KMS-11 (cell line): ENCODE measurements at regions not wholly inside any gene's neighbourhood (a gene's known extent, or its start where the extent isn't known, plus 50 kb on each side); places are given as distances from the start of the nearest gene placed in this dataset.

ENCODE experiments used
- H2AFZ ChIP-seq: fragments of 200-600 bp; sonication (generic); 2 replicates; pipeline ENCODE4 v1.6.1; 2016; ENCODE audit warnings: antibody characterized with exemption, mixed run types, low read depth
- H3K27ac ChIP-seq: fragments of 200-600 bp; sonication (generic); 2 replicates; pipeline ENCODE4 v1.6.1; 2016; ENCODE audit warnings: mild to moderate bottlenecking, mixed run types
- H3K27me3 ChIP-seq: fragments of 200-600 bp; sonication (generic); 2 replicates; pipeline ENCODE4 v1.6.1; 2017; ENCODE audit warnings: mild to moderate bottlenecking, low read depth, mixed run types, moderate library complexity; ENCODE audit not compliant: insufficient read depth
- H3K36me3 ChIP-seq: fragments of 200-600 bp; sonication (generic); 2 replicates; pipeline ENCODE4 v1.6.1; 2017; ENCODE audit warnings: mild to moderate bottlenecking, mixed run types; ENCODE audit not compliant: insufficient read depth
- H3K4me1 ChIP-seq: fragments of 200-600 bp; sonication (generic); 2 replicates; pipeline ENCODE4 v1.6.1; 2016; ENCODE audit warnings: mild to moderate bottlenecking, low read depth, mixed run types; ENCODE audit not compliant: poor library complexity, severe bottlenecking
- H3K4me2 ChIP-seq: fragments of 200-600 bp; sonication (generic); 2 replicates; pipeline ENCODE4 v1.7.0; 2016; ENCODE audit warnings: mild to moderate bottlenecking, mixed run types
- H3K4me3 ChIP-seq: fragments of 200-600 bp; sonication (generic); IDR thresholded peaks from 2 replicates; pipeline ENCODE4 v1.6.1; 2017; ENCODE audit warnings: low read depth, low read length, mixed read lengths; ENCODE audit not compliant: insufficient read depth
- H3K79me2 ChIP-seq: fragments of 200-600 bp; sonication (generic); 2 replicates; pipeline ENCODE4 v1.6.1; 2016; ENCODE audit warnings: low read depth, mixed run types; ENCODE audit not compliant: insufficient read depth
- H3K9ac ChIP-seq: fragments of 200-600 bp; sonication (generic); 2 replicates; pipeline ENCODE4 v1.6.1; 2016; ENCODE audit warnings: mild to moderate bottlenecking, mixed run types
- H4K20me1 ChIP-seq: fragments of 200-600 bp; sonication (generic); 2 replicates; pipeline ENCODE4 v1.6.1; 2016; ENCODE audit warnings: mild to moderate bottlenecking, mixed run types; ENCODE audit not compliant: insufficient read depth
- TF ChIP-seq, protein P1 (sequence below): fragments of 200-600 bp; sonication (generic); conservative IDR thresholded peaks from 2 replicates; pipeline ENCODE4 v1.6.1; 2017; ENCODE audit warnings: low read depth, mild to moderate bottlenecking, antibody characterized with exemption, low read length, moderate library complexity, mixed read lengths

GRCh38 chr18:49658823-49659404 lies 97.1 kb downstream of the LIPG start:
- no peak overlapping the region for H3K9ac ChIP-seq
- H3K27ac ChIP-seq: no peak overlapping the region
- TF ChIP-seq, protein P1, sequence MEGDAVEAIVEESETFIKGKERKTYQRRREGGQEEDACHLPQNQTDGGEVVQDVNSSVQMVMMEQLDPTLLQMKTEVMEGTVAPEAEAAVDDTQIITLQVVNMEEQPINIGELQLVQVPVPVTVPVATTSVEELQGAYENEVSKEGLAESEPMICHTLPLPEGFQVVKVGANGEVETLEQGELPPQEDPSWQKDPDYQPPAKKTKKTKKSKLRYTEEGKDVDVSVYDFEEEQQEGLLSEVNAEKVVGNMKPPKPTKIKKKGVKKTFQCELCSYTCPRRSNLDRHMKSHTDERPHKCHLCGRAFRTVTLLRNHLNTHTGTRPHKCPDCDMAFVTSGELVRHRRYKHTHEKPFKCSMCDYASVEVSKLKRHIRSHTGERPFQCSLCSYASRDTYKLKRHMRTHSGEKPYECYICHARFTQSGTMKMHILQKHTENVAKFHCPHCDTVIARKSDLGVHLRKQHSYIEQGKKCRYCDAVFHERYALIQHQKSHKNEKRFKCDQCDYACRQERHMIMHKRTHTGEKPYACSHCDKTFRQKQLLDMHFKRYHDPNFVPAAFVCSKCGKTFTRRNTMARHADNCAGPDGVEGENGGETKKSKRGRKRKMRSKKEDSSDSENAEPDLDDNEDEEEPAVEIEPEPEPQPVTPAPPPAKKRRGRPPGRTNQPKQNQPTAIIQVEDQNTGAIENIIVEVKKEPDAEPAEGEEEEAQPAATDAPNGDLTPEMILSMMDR: no peak

GRCh38 chr18:49656073-49656692 lies 94.3 kb downstream of the LIPG start:
- Histone ChIP-seq H3K4me1 (no peaks in the 10 kb centered on the region), H3K36me3 (no peaks in the 10 kb centered on the region), H3K27me3 (no peaks in the 10 kb centered on the region), H2AFZ (no peak overlapping the region), H3K27ac (no peak overlapping the region), H3K9ac (no peak overlapping the region), H3K79me2 (no peaks in the 10 kb centered on the region), H3K4me3 (no peak overlapping the region), H4K20me1 (no peaks in the 10 kb centered on the region), H3K4me2 (no peak overlapping the region)
- TF ChIP-seq, protein P1: no peak

More at GRCh38 chr18:49658823-49659404, 97.1 kb downstream of the LIPG start:
- no peaks in the 10 kb centered on the region for H3K36me3 ChIP-seq
- no peak overlapping the region for H3K4me3 ChIP-seq
- no peaks in the 10 kb centered on the region for H3K79me2 ChIP-seq
- H2AFZ ChIP-seq: no peak overlapping the region
- no peaks in the 10 kb centered on the region for H4K20me1 ChIP-seq
- H3K27me3 ChIP-seq: no peaks in the 10 kb centered on the region
- H3K4me1 ChIP-seq: no peaks in the 10 kb centered on the region
- H3K4me2 ChIP-seq: no peak overlapping the region

DNA sequence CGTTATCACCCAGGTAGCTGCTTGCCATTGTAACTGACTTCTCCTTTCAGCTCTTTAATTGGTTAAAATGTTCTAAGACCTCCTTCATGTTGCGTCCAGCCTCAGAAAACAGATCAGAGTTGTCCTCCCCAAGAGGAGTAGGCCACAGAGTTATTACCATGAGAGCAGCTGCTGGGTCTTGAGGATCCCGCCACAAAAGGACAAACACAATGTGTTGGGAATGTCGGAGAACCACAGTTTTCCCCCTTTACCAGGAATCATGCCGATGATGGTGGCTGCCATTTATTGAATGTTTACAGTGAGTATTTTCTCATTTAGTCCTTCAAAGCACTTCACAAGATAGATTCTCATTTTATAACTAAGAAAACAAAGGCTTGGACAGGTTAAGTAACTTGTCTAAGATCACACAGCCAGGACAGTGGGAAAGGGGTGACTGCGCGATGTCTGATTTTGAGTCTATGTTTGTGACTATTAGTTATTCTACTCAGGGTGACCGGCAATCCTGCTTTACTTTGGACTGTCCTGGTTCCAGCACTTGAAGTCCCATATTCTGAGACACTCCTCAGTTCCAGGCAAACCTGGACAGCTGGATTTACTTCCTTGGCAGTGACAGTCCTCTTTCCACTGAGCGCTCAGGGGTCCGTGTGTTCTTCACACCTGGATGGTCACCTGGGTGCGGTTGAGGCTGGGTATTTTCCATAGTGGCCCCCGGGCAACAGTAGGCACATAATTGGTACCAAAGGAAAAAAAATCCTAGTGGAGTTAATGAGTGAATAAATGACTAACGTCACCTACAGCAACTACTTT lies 93.6 kb downstream of the LIPG start:
- no peak overlapping the region for H3K4me2 ChIP-seq
- H4K20me1 ChIP-seq: no peaks in the 10 kb centered on the region
- no peaks in the 10 kb centered on the region for H3K36me3 ChIP-seq
- no peak overlapping the region for H3K27ac ChIP-seq
- no peak overlapping the region for H3K4me3 ChIP-seq
- H3K79me2 ChIP-seq: no peaks in the 10 kb centered on the region
- H2AFZ ChIP-seq: no peak overlapping the region
- TF ChIP-seq, protein P1: no peak
- no peaks in the 10 kb centered on the region for H3K4me1 ChIP-seq
- no peaks in the 10 kb centered on the region for H3K27me3 ChIP-seq
- no peak overlapping the region for H3K9ac ChIP-seq

- Histone ChIP-seq H3K4me2 (no peak overlapping the region), H3K27me3 (no peaks in the 10 kb centered on the region), H3K9ac (no peak overlapping the region), H2AFZ (no peak overlapping the region), H3K36me3 (no peaks in the 10 kb centered on the region), H3K27ac (no peak overlapping the region), H3K4me1 (no peaks in the 10 kb centered on the region), H3K79me2 (no peaks in the 10 kb centered on the region), H4K20me1 (no peaks in the 10 kb centered on the region), H3K4me3 (no peak overlapping the region)
- TF ChIP-seq, protein P1: no peak
Observed at GRCh38 chr18:49654347-49654746, 92.5 kb downstream of the LIPG start.
